ENCODE measurements at regions not wholly inside any gene's neighbourhood (a gene's known extent, or its start where the extent isn't known, plus 50 kb on each side); places are given as distances from the start of the nearest gene placed in this dataset.
A peak's percentile ranks its signal among the peaks of the same experiment; 100 is the strongest.
"Not testable (repeated sequence)": the region's sequence is repeated elsewhere in the genome, so short reads cannot be mapped to it uniquely, and the experiment has no call there.

- not testable (repeated sequence) for DNase-seq
Measured at GRCh38 chr1:176396604-176397395, 66.2 kb upstream of the PAPPA2 start.

DNA sequence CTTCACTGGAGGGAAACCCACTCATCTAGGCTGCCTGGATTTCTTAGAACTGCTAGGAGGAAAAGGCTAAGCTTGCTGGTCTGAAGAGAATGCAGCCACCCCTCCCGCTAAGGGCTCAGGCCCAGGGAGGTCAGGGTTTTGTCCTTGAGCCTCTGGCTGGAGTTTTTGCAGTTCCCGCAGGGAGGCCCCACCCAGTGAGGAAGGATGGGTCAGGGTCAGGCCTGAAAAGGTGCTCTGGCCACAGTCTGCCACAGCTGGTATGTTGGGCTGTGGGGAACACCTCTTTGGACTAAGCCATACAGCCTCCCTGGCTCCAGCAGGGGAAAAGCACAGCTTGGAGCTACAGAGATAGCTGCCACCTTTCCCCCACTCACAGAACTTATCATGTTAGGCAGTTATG is 71.4 kb upstream of the PAPPA2 start:
- no peak for DNase-seq

GRCh38 chr1:176384841-176385240 is 78.1 kb upstream of the PAPPA2 start:
- no peak for DNase-seq

- no peak for DNase-seq
Measured at GRCh38 chr1:176382163-176382562, 80.8 kb upstream of the PAPPA2 start.

GRCh38 chr1:176379626-176380339 is 83.2 kb upstream of the PAPPA2 start:
- no peak for DNase-seq

GRCh38 chr1:176374967-176375569 is 87.9 kb upstream of the PAPPA2 start:
- peak; percentile 65 for DNase-seq

GRCh38 chr1:176364236-176364905 is 98.6 kb upstream of the PAPPA2 start:
- no peak for DNase-seq

- not testable (repeated sequence) for DNase-seq
Measured at GRCh38 chr1:176349135-176349715, 113.8 kb upstream of the PAPPA2 start.

DNA sequence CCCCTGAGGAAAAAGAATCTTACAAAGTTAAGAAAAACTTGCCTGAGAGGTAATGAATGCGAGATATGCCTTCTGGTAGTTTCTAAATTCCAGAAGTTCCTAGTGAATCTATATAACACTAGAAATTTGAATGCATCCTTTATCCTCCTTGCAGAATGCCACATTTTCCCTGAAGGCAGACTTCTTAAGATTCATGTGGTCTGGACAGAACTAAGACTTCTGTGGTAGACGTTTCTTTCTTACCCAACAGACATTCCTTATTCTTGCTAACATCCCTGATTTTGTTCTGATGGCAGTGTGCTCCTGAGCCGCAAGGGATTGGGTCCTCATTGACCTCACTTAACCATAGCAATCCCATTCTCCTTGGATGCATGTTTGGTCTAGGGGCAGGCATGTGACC is 121.3 kb upstream of the PAPPA2 start:
- no peak for DNase-seq

DNA sequence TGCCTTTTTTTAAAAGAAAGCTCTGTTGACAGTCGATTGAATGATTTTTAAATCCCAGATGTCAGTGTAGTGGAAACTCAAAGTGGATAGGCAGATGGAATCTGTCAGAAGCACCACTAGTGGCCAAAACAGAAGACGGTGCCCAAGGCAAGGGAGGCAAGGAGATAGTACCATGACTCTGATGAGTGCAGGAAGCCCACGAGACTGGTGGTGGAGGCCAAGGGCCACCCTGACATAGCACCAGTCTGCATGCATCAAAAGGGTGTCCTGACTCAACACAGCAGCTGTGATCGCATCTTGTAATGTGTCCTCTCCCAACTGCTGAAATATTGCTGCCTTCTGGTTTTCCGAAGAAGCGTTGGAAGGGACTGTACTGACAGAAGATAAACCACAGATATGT is 124.1 kb upstream of the PAPPA2 start:
- no peak for DNase-seq

GRCh38 chr1:176330782-176331181 is 123.7 kb upstream of the COP1 start:
- DNase-seq: no peak

DNA sequence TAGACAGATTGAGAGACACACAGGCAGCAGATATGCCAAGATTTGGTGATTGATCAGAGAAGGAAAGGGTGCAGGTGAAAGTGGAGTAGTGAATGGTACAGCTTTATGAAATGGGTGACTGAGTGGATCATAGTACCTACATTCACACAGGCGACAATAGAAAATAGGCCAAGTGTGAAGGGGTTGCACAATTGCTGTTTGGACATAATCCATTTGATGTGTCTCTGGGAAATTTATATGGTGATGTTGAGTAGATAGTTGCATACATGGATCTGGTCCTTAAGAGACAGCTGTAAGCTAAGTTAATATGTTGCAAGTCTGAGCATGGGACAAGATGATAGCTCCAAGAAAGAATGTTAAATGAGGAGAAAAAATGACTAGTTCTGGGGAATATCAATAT is 118.6 kb upstream of the COP1 start:
- DNase-seq: no peak

DNA sequence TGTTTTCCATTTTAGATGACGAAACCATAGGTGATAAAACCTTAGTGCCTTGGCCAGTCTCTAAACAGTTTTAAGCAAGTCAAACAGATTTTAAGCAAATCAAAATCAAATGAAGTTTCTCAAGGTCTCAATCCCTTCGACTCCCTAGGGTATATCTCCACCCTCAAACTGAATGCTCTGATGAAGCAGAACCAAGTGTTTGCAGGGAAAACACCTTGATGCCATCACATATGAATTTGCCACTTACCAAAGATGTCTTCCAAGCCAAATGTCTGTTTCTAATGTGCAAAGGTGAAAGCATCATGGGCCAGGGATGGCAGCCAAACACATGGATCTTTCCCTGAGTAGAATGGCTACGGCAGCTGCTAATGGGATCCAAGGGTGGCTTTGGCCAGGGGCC is 116.4 kb upstream of the COP1 start:
- DNase-seq: no peak

DNA sequence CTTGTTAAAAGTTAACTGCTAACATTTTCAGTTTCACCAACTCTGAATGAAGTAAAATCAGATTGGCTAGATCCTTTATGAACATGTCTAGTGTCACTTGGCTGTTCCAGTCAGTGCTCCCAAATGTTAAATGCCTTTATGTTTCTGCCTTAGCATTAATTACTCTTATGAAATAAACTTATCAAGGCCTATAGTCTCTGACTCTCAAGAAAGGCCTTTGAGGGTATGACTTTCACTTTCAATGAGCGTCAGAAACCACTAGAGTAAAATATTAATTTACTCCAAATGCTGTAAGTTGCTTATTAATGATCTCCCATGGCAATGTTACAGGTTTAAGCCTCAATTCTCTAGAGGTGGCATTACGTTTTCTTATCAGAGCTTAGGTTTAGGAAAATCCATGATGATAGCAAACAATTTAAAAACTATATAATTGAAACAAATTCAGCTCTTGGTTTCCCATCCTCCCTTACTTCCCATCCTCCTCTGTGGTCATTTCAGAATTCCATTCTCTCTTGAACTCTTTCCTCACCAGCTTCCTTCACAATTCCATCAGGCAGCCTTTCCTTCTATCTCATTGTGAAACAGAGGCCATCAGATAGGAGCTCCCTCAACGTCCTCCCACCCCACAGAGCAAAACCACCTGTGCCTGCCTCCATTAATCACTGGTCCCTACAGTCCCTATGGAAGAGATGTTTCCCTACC is 108.6 kb upstream of the COP1 start:
- DNase-seq: no peak

DNA sequence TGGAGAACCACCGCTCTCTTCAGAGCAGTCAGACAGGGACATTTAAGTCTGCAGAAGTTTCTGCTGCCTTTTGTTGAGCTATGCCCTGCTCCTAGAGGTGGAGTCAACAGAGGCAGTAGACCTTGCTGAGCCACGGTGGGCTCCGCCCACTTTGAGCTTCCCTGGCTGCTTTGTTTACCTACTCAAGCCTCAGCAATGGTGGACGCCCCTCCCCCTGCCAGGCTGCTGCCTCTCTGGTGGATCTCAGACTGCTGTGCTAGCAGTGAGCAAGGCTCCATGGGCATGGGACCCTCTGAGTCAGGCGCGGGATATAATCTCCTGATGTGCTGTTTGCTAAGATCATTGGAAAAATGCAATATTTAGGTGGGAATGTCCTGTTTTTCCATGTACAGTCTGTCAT is 89.5 kb upstream of the COP1 start:
- DNase-seq: not testable (repeated sequence)

DNA sequence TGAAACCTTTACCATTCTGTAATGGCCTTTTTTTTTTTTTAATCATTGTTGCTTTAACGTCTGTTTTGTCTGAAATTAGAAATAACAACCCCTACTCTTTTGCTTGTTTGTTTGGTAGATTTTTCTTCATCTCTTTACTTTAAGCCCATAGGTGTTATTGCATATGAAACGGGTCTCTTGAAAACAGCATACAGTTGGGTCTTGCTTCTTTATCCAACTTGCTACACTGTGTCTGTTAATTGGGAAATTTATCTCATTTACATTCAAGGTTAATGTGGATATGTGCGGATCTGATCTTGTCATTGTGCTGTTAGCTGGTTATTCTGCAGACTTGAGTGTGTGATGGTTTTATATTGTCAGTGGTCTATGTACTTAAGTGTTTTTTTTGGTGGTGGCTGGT is 78.9 kb upstream of the COP1 start:
- no peak for DNase-seq

- no peak for DNase-seq
Measured at GRCh38 chr1:176271572-176271971, 64.5 kb upstream of the COP1 start.

Measured in NCI-H2227 treated with DMSO at 0.1 percent for 48 hours (cell line).